ENCODE measurements at regions not wholly inside any gene's neighbourhood (a gene's known extent, or its start where the extent isn't known, plus 50 kb on each side); places are given as distances from the start of the nearest gene placed in this dataset.
A peak's percentile ranks its signal among the peaks of the same experiment; 100 is the strongest.

- H3K27ac ChIP-seq, result no peak overlapping the region
- TF ChIP-seq, protein P1, sequence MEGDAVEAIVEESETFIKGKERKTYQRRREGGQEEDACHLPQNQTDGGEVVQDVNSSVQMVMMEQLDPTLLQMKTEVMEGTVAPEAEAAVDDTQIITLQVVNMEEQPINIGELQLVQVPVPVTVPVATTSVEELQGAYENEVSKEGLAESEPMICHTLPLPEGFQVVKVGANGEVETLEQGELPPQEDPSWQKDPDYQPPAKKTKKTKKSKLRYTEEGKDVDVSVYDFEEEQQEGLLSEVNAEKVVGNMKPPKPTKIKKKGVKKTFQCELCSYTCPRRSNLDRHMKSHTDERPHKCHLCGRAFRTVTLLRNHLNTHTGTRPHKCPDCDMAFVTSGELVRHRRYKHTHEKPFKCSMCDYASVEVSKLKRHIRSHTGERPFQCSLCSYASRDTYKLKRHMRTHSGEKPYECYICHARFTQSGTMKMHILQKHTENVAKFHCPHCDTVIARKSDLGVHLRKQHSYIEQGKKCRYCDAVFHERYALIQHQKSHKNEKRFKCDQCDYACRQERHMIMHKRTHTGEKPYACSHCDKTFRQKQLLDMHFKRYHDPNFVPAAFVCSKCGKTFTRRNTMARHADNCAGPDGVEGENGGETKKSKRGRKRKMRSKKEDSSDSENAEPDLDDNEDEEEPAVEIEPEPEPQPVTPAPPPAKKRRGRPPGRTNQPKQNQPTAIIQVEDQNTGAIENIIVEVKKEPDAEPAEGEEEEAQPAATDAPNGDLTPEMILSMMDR (IDR thresholded peaks at IDR 0.05), result no peak
- no peaks in the 10 kb centered on the region for H3K9me3 ChIP-seq
- H3K27me3 ChIP-seq, result no peaks in the 10 kb centered on the region
- ATAC-seq (peak; percentile 25), DNase-seq (no peak)
- H3K4me3 ChIP-seq, result no peak overlapping the region
- H3K4me1 ChIP-seq, result peaks cover 8% of the 10 kb centered on the region
- H3K36me3 ChIP-seq, result no peaks in the 10 kb centered on the region
- intact Hi-C loops (cut with DNase I), result no loop called here
These were observed 149.2 kb upstream of the SLCO3A1 start for GRCh38 chr15:91704343-91704742.

- Histone ChIP-seq H3K4me1 (peaks cover 8% of the 10 kb centered on the region), H3K9me3 (no peaks in the 10 kb centered on the region), H3K27ac (peak overlapping the region; percentile 48), H3K36me3 (no peaks in the 10 kb centered on the region), H3K4me3 (no peak overlapping the region), H3K27me3 (no peaks in the 10 kb centered on the region)
- TF ChIP-seq, protein P1 (IDR thresholded peaks at IDR 0.05), result peak; percentile 94
- DNase-seq, result peak; percentile 75
- peak; percentile 95 for ATAC-seq
- intact Hi-C loops (cut with DNase I), result no loop called here
These were observed 147.0 kb upstream of the SLCO3A1 start for GRCh38 chr15:91706322-91707032.

DNA sequence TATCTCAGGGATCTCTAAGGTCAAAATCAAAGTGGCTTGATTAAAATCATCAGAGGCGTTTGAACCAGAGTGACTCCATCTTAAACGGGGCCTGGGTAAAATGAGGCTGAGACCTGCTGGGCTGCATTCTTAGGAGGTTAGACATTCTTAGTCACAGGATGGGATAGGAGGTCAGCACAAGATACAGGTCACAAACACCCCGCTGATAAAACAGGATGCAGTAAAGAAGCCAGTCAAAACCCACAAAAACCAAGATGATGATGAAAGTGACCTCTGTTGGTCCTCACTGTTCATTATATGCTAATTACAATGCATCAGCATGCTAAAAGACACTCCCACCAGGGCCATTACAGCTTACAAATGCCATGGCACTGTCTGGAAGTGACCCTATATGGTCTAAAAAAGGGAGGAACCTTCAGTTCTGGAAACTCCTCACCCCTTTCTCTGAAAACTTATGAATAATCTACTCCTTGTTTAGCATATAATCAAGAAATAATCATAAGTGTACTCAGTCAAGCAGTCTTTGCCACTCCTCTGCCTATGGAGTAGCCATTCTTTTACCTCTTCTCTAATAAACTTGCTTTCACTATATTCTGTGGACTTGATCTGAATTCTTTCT is 143.3 kb upstream of the SLCO3A1 start:
- ATAC-seq (no peak), DNase-seq (no peak)
- Histone ChIP-seq H3K27ac (no peak overlapping the region), H3K9me3 (no peaks in the 10 kb centered on the region), H3K4me3 (no peak overlapping the region), H3K36me3 (no peaks in the 10 kb centered on the region), H3K27me3 (no peaks in the 10 kb centered on the region), H3K4me1 (peaks cover 8% of the 10 kb centered on the region)
- TF ChIP-seq, protein P1 (IDR thresholded peaks at IDR 0.05), result no peak
- intact Hi-C loops (cut with DNase I), result no loop called here

DNA sequence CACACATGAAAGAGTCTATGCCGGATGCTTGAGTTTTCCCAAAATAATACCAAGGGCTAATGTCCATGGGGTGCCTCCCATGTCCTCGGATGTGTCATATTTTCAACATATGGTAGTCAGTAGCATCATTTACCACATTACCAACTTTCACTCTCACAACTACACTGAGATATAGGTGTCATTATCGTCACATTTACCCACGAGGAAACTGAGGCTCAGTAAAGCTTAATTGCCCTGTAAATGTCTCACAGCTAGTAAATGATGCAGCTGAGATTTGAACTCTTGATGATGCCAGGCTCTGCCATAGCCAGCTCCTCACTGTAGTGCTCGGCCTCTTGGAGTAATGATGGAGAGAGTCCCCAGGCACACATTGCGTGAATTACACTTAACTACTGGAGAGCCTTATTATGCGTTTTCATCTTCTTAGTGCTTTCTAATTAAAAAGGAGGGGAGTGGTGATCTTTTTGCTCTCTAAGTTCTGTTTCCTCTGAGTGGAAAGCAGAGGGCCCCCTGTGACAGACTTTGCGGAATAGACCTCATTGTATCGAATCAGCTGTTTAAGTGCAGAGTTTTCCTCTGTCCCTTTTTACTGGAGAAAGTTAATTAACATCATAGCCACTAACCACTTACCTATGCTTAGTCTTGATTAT is 142.0 kb upstream of the SLCO3A1 start:
- H3K27me3 ChIP-seq, result no peaks in the 10 kb centered on the region
- ATAC-seq, result no peak
- H3K4me3 ChIP-seq, result no peak overlapping the region
- intact Hi-C loops (cut with DNase I), result no loop called here
- TF ChIP-seq, protein P1 (IDR thresholded peaks at IDR 0.05), result no peak
- H3K4me1 ChIP-seq, result no peaks in the 10 kb centered on the region
- DNase-seq, result no peak
- H3K27ac ChIP-seq, result no peak overlapping the region
- H3K9me3 ChIP-seq, result no peaks in the 10 kb centered on the region
- no peaks in the 10 kb centered on the region for H3K36me3 ChIP-seq

- H3K4me3 ChIP-seq, result no peak overlapping the region
- H3K27me3 ChIP-seq, result no peaks in the 10 kb centered on the region
- TF ChIP-seq, protein P1 (IDR thresholded peaks at IDR 0.05), result no peak
- H3K27ac ChIP-seq, result no peak overlapping the region
- intact Hi-C loops (cut with DNase I), result no loop called here
- no peaks in the 10 kb centered on the region for H3K36me3 ChIP-seq
- H3K4me1 ChIP-seq, result no peaks in the 10 kb centered on the region
- H3K9me3 ChIP-seq, result no peaks in the 10 kb centered on the region
- DNase-seq (no peak), ATAC-seq (no peak)
These were observed 141.2 kb upstream of the SLCO3A1 start for GRCh38 chr15:91712286-91712685.

All from upper lobe of right lung (tissue), 1 donor.